ENCODE measurements at regions not wholly inside any gene's neighbourhood (a gene's known extent, or its start where the extent isn't known, plus 50 kb on each side); places are given as distances from the start of the nearest gene placed in this dataset.

DNA sequence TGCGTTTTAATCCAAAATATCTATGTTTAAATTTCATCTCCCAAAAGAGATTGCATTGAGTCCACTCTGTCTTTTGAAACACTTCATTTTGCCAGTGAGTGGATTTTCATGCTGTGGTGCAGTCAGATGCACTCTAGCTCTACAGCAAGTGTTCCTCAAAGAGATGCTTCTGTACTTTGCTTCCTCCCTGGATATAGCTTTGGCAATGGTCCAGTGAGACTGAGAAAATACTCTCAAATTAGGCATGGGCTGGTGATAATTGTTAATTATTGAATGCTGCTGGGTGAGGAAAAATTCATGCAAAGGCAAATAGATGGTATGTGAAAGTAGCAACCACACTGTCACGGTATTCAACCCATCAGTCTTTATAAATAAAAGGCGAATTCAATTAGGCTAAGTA lies 396.9 kb downstream of the ADGRL2 start:
- no peaks in the 10 kb centered on the region for H3K9me3 ChIP-seq
- ATAC-seq (no peak), DNase-seq (no peak)
- H3K4me3 ChIP-seq, result no peak overlapping the region
- no peaks in the 10 kb centered on the region for H3K27me3 ChIP-seq
- TF ChIP-seq, protein P1, sequence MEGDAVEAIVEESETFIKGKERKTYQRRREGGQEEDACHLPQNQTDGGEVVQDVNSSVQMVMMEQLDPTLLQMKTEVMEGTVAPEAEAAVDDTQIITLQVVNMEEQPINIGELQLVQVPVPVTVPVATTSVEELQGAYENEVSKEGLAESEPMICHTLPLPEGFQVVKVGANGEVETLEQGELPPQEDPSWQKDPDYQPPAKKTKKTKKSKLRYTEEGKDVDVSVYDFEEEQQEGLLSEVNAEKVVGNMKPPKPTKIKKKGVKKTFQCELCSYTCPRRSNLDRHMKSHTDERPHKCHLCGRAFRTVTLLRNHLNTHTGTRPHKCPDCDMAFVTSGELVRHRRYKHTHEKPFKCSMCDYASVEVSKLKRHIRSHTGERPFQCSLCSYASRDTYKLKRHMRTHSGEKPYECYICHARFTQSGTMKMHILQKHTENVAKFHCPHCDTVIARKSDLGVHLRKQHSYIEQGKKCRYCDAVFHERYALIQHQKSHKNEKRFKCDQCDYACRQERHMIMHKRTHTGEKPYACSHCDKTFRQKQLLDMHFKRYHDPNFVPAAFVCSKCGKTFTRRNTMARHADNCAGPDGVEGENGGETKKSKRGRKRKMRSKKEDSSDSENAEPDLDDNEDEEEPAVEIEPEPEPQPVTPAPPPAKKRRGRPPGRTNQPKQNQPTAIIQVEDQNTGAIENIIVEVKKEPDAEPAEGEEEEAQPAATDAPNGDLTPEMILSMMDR (IDR thresholded peaks at IDR 0.05), result no peak
- intact Hi-C loops (cut with DNase I), result no loop called here
- no peaks in the 10 kb centered on the region for H3K4me1 ChIP-seq
- H3K36me3 ChIP-seq, result no peaks in the 10 kb centered on the region
- H3K27ac ChIP-seq, result no peak overlapping the region

DNA sequence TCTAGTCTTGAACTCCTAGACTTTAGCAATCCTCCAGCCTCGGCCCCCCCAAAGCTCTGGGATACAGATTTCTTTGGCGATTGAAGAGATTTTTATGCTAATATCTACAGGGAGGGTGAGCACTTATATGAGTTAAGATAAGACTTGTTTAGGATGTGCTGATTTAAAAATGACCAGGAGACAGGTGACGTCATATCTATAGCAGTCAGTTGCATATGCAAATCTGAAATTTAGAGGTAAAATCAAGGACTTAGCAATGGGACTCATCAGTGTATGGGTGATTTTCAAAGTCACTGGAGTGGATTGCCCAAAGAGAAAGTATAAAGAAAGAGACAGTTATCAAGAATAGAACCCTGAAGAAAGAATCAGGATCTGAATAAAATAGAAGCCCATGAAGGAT lies 394.5 kb downstream of the ADGRL2 start:
- DNase-seq, result no peak
- Histone ChIP-seq H3K9me3 (no peaks in the 10 kb centered on the region), H3K4me1 (no peaks in the 10 kb centered on the region), H3K36me3 (no peaks in the 10 kb centered on the region), H3K27me3 (no peaks in the 10 kb centered on the region), H3K4me3 (no peak overlapping the region), H3K27ac (no peak overlapping the region)
- intact Hi-C loops (cut with DNase I), result no loop called here
- TF ChIP-seq, protein P1 (IDR thresholded peaks at IDR 0.05), result no peak
- no peak for ATAC-seq

- TF ChIP-seq, protein P1 (IDR thresholded peaks at IDR 0.05), result no peak
- H3K9me3 ChIP-seq, result no peaks in the 10 kb centered on the region
- DNase-seq (no peak), ATAC-seq (no peak)
- H3K27me3 ChIP-seq, result no peaks in the 10 kb centered on the region
- no peak overlapping the region for H3K4me3 ChIP-seq
- no peak overlapping the region for H3K27ac ChIP-seq
- H3K4me1 ChIP-seq, result no peaks in the 10 kb centered on the region
- no peaks in the 10 kb centered on the region for H3K36me3 ChIP-seq
- intact Hi-C loops (cut with DNase I), result no loop called here
Observed at GRCh38 chr1:82185084-82185483, 384.4 kb downstream of the ADGRL2 start.

GRCh38 chr1:82181846-82182245 lies 381.1 kb downstream of the ADGRL2 start:
- intact Hi-C loops (cut with DNase I), result no loop called here
- no peaks in the 10 kb centered on the region for H3K9me3 ChIP-seq
- no peaks in the 10 kb centered on the region for H3K27me3 ChIP-seq
- no peaks in the 10 kb centered on the region for H3K4me1 ChIP-seq
- ATAC-seq (no peak), DNase-seq (no peak)
- no peak overlapping the region for H3K4me3 ChIP-seq
- no peak overlapping the region for H3K27ac ChIP-seq
- TF ChIP-seq, protein P1 (IDR thresholded peaks at IDR 0.05), result no peak
- H3K36me3 ChIP-seq, result no peaks in the 10 kb centered on the region

- Histone ChIP-seq H3K9me3 (no peaks in the 10 kb centered on the region), H3K36me3 (no peaks in the 10 kb centered on the region), H3K27me3 (no peaks in the 10 kb centered on the region), H3K4me1 (no peaks in the 10 kb centered on the region), H3K27ac (no peak overlapping the region), H3K4me3 (no peak overlapping the region)
- DNase-seq (no peak), ATAC-seq (no peak)
- TF ChIP-seq, protein P1 (IDR thresholded peaks at IDR 0.05), result no peak
- intact Hi-C loops (cut with DNase I), result no loop called here
Observed at GRCh38 chr1:82179131-82179530, 378.4 kb downstream of the ADGRL2 start.

All from left lung (tissue), 4 donors.